H1 (cell line): ENCODE measurements at regions not wholly inside any gene's neighbourhood (a gene's known extent, or its start where the extent isn't known, plus 50 kb on each side); places are given as distances from the start of the nearest gene placed in this dataset.

ENCODE experiments used
- BACH1 ChIP-seq: IDR thresholded peaks from 2 replicates; pipeline ENCODE4 v1.6.1; 2012; ENCODE audit warnings: low read length, improper control_type of control experiment
- BRCA1 ChIP-seq: IDR thresholded peaks from 2 replicates; pipeline ENCODE4 v1.6.1; 2012; ENCODE audit warnings: low read depth, low read length, improper control_type of control experiment
- CBX5 ChIP-seq: fragments of 300-800, 300-1000 bp; sonication (generic); IDR thresholded peaks from 2 replicates; pipeline ENCODE4 v1.7.1; 2016; ENCODE audit warnings: antibody characterized with exemption, low read length, low read depth
- CHD1 ChIP-seq: IDR thresholded peaks from 2 replicates; pipeline ENCODE4 v1.6.1; 2012; ENCODE audit warnings: low read depth, low read length, improper control_type of control experiment
- CHD2 ChIP-seq: IDR thresholded peaks from 2 replicates; pipeline ENCODE4 v1.6.1; 2012; ENCODE audit warnings: low read length, improper control_type of control experiment
- CTBP2 ChIP-seq: IDR thresholded peaks from 2 replicates; pipeline ENCODE4 v1.7.0; 2011; ENCODE audit warnings: borderline replicate concordance, mild to moderate bottlenecking, moderate library complexity, mixed read lengths, low read length; ENCODE audit not compliant: insufficient read depth, insufficient read length
- GABPA ChIP-seq: IDR thresholded peaks from 2 replicates; pipeline ENCODE4 v1.6.1; 2011; ENCODE audit warnings: mild to moderate bottlenecking, low read length, moderate library complexity, borderline replicate concordance; ENCODE audit not compliant: insufficient read depth
- NANOG ChIP-seq: IDR thresholded peaks from 2 replicates; pipeline ENCODE4 v1.6.1; 2011; ENCODE audit warnings: low read length, low read depth, mild to moderate bottlenecking, inconsistent platforms; ENCODE audit not compliant: insufficient read depth, poor library complexity, severe bottlenecking
- POLR2AphosphoS5 ChIP-seq: IDR thresholded peaks from 2 replicates; pipeline ENCODE4 v1.6.1; 2011; ENCODE audit warnings: low read depth, low read length
- TF ChIP-seq, protein P1 (sequence below): fragments of 300-600 bp; sonication (generic); IDR thresholded peaks from 2 replicates; pipeline ENCODE4 v1.7.1; 2012; ENCODE audit warnings: low read length, moderate library complexity, mild to moderate bottlenecking, inconsistent platforms; ENCODE audit not compliant: insufficient replicate concordance

DNA sequence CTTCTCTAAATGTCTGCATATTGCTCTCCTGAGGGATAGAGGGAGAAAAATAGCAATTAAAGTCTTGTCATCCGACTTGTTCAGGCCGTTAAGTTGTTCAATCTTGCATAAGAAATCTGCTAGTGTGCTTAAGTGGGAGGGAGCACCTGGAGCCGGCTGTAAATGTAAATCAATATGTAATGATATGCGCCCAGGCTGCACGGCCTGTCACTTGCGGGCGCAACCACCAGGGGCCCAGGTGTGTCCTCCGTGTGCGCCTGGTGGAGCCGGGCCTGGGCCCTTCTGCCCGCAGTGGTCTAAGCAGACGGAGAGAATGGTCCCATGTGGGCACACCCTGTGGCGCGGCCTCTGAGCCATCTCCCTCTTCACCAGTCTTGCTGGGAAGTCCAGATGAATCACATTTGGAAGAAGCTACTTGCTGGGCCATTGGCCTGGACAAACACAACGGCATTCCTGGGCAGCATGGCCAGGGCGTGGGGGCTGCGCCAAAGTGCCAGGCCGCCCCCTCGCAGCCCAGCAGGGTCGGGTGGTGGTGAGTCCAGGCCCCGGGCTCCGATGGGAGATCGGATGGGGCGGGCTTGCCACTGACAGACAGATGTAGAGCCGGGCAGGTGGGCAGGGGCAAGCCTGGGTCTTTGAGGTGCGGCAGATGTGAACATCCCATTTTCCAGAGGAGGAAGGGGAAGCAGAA lies 193.3 kb upstream of the C14orf180 start (continued):
- TF ChIP-seq, protein P1, sequence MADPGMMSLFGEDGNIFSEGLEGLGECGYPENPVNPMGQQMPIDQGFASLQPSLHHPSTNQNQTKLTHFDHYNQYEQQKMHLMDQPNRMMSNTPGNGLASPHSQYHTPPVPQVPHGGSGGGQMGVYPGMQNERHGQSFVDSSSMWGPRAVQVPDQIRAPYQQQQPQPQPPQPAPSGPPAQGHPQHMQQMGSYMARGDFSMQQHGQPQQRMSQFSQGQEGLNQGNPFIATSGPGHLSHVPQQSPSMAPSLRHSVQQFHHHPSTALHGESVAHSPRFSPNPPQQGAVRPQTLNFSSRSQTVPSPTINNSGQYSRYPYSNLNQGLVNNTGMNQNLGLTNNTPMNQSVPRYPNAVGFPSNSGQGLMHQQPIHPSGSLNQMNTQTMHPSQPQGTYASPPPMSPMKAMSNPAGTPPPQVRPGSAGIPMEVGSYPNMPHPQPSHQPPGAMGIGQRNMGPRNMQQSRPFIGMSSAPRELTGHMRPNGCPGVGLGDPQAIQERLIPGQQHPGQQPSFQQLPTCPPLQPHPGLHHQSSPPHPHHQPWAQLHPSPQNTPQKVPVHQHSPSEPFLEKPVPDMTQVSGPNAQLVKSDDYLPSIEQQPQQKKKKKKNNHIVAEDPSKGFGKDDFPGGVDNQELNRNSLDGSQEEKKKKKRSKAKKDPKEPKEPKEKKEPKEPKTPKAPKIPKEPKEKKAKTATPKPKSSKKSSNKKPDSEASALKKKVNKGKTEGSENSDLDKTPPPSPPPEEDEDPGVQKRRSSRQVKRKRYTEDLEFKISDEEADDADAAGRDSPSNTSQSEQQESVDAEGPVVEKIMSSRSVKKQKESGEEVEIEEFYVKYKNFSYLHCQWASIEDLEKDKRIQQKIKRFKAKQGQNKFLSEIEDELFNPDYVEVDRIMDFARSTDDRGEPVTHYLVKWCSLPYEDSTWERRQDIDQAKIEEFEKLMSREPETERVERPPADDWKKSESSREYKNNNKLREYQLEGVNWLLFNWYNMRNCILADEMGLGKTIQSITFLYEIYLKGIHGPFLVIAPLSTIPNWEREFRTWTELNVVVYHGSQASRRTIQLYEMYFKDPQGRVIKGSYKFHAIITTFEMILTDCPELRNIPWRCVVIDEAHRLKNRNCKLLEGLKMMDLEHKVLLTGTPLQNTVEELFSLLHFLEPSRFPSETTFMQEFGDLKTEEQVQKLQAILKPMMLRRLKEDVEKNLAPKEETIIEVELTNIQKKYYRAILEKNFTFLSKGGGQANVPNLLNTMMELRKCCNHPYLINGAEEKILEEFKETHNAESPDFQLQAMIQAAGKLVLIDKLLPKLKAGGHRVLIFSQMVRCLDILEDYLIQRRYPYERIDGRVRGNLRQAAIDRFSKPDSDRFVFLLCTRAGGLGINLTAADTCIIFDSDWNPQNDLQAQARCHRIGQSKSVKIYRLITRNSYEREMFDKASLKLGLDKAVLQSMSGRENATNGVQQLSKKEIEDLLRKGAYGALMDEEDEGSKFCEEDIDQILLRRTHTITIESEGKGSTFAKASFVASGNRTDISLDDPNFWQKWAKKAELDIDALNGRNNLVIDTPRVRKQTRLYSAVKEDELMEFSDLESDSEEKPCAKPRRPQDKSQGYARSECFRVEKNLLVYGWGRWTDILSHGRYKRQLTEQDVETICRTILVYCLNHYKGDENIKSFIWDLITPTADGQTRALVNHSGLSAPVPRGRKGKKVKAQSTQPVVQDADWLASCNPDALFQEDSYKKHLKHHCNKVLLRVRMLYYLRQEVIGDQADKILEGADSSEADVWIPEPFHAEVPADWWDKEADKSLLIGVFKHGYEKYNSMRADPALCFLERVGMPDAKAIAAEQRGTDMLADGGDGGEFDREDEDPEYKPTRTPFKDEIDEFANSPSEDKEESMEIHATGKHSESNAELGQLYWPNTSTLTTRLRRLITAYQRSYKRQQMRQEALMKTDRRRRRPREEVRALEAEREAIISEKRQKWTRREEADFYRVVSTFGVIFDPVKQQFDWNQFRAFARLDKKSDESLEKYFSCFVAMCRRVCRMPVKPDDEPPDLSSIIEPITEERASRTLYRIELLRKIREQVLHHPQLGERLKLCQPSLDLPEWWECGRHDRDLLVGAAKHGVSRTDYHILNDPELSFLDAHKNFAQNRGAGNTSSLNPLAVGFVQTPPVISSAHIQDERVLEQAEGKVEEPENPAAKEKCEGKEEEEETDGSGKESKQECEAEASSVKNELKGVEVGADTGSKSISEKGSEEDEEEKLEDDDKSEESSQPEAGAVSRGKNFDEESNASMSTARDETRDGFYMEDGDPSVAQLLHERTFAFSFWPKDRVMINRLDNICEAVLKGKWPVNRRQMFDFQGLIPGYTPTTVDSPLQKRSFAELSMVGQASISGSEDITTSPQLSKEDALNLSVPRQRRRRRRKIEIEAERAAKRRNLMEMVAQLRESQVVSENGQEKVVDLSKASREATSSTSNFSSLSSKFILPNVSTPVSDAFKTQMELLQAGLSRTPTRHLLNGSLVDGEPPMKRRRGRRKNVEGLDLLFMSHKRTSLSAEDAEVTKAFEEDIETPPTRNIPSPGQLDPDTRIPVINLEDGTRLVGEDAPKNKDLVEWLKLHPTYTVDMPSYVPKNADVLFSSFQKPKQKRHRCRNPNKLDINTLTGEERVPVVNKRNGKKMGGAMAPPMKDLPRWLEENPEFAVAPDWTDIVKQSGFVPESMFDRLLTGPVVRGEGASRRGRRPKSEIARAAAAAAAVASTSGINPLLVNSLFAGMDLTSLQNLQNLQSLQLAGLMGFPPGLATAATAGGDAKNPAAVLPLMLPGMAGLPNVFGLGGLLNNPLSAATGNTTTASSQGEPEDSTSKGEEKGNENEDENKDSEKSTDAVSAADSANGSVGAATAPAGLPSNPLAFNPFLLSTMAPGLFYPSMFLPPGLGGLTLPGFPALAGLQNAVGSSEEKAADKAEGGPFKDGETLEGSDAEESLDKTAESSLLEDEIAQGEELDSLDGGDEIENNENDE = no peak
- TF ChIP-seq GABPA (0 out of 2 replicates have a peak, but pooled peaks have one; percentile 41), CHD2 (no peak), BACH1 (no peak), CTBP2 (no peak), CHD1 (no peak), CBX5 (no peak), POLR2AphosphoS5 (no peak), NANOG (no peak), BRCA1 (no peak)
